TTC549 (cell line): ENCODE measurements at regions not wholly inside any gene's neighbourhood (a gene's known extent, or its start where the extent isn't known, plus 50 kb on each side); places are given as distances from the start of the nearest gene placed in this dataset.
"Not testable (repeated sequence)": the region's sequence is repeated elsewhere in the genome, so short reads cannot be mapped to it uniquely, and the experiment has no call there.

Source experiments
- FAIRE-seq: peaks from 2 replicates; lab custom pipeline; 2012; peaks lifted over from hg19 to GRCh38; lab: Jason Lieb, UNC

DNA sequence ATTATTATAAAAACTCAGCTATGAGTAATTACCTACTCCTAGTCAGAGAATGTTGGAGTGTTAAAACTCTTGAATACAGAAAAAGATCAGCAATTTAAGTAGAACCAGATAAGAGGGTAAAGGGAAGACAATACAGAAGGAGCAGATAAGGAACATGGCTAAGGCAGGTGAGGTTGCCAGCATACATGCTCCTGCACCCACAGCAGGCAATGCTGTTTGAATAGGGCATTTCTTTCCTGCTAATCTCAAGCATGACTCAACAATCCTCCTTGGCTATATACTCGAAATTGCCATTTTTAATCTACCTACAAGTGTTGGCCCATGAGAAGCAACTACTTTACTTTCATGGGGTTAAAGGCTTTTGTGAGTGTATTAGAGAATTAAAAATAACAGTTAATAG is 494.5 kb downstream of the DIPK2A start:
- FAIRE-seq: no peak

DNA sequence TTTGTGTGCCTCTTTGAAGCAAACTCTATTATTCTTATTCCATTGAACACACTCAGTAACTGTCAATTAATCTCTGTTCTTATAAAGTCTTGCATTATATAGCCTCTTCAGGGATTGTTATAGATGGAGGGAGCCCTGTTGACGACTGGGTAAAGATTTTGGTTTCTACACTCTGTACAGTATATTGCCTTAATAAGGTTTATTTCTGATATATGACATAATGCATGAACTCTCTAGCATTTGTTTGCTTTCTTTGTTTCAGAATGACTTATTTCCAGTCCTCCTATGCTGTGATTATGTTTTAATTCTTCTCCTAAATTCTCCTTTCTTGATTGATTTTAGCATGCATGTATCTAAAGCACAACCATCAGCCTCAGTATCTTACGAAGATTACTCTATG is 494.9 kb downstream of the DIPK2A start:
- FAIRE-seq: no peak

DNA sequence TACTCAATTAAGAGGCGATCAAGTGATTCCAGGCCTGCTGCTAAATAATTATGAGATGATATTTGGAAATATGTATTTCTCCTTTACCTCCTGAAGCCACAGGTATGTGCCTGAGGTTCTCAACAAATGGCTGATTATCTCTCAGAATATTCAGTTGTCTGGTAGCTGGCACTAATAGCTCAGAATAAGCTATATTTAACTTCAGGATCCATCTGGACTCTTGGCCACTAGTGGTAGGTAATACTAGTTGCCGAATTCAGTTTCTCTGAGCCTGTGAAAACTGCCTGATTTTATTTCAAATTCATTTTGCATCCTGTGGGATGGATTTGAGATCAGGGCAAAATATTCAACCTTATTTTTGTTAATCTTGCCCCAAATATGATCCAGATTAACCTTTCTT is 499.0 kb downstream of the DIPK2A start:
- no peak for FAIRE-seq

DNA sequence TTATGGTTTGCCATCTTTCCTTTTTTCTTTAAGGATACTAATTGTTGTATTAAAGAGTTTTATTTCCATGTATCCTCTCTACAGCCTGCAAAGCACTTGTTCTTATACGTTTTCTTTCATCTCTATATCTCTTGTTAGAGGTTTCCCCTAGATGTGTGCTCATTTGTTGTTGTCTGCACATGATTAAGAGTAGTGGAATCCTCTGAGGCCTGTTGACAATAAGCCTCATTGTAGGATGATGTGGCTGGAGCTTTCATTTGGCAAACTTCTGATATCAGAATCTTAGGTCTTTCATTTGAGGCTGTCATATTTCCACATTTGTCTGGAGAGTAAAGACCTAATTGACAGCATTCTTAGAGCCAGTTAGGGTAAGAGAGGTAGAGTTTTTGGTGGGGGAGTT is 506.0 kb downstream of the DIPK2A start:
- FAIRE-seq: no peak

DNA sequence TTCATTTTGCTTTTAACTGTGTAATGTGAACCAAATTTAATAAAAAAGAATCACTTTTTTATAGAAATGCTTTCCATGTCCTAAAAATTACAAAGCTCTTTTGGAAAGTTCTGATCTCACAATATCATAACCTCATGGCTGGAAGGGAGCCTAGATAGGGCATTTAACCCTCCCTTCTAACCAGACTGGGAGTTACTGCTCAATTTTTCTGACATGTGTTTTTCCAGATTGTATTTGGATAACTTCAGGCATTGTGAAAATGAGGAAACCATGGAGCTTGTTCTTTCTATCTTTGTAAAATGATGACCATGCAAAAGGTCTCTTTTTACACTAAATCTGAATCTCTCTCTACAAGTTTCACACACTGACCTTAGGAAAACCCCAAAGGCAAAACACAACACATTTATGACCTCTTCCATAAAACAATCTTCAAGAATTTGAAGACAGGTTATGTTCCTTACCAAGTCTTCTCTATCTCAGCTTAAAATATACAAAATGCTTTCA is 508.8 kb downstream of the DIPK2A start:
- FAIRE-seq: no peak

DNA sequence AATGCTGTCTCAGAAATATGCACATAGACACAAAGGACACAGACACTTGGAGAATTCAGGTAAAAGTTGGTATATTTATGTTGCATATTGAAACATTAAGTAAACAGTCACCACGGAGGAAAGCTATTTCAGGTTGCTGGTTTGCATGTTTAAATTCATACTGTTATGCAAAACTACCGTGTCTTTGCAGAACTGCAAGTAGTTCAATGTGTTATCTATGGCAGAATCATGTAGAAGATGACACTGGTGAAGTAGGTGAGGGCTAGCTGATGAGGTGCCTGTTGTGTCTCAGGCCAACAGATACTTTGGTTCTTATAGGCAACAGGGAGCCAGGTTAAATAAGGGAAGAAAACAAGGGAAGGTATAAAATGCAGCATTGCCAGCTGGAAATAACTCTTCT is 511.3 kb downstream of the DIPK2A start:
- FAIRE-seq: no peak

DNA sequence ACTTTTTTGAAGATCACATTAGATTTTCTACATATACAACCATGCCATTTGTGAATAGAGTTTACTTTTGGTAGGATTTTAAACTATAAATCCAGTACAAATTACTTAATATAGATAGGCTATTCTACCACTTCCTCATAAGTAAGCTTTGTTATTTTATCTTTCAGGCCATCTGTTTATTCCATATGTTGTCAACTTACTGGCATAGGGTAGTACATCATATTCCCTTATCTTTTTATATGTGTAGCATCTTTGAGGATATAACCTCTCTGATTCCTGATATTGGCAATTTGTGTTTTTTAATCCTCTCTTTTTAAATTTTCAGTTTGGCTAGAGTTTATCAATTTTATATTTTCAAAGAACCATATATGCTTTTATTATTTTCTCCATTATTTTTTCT is 515.4 kb downstream of the DIPK2A start:
- no peak for FAIRE-seq

DNA sequence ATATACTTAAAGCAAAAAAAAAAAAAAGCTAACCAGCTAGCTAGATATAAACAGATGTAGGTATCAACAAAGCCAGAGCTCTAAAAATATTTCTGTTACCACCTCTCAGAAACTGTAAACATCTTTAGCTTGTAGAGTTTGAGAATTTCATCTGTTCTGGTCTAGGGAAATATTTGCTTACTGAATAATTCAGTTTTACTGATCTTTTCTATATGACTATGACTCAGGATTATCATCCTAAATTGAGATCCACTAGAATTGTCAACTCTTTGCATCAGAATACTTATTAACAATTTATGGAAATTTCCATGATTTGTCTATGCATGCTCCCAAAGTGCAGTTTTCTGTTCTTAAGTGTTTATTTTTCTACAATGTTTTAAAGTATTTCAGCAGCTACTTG is 517.3 kb downstream of the DIPK2A start:
- FAIRE-seq: no peak

DNA sequence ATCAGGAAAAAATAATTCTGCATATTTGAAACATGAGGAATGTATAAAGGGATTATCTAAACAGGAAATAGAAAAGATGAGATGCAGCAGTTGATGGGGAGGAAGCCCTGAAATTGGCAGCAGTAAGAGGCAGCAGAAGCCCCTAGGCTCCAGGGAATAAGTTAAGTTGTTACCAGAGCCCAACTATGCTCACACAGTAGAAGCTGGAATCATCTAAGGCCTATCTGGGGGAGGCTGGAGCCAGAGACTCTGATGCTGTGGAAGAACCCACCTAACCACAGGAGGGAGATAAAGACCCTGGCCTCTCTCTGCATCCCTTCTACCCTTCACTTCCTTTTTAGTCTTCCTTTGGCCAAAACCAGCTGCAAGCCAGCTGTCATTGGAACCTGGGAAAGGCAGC is 519.7 kb downstream of the DIPK2A start:
- FAIRE-seq: no peak

DNA sequence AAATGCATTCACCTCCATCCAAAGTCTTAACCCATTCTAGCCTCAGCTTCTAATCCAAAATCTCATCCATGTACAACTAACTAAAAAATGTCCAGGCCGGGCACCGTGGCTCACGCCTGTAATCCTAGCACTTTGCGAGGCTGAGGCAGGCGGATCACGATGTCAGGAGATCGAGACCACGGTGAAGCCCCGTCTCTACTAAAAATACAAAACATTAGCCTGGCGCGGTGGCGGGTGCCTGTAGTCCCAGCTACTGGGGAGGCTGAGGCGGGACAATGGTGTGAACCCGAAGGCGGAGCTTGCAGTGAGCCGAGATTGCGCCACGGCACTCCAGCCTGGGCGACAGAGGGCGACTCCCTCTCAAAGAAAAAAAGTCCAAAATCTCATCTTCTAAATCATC is 523.0 kb downstream of the DIPK2A start:
- not testable (repeated sequence) for FAIRE-seq

DNA sequence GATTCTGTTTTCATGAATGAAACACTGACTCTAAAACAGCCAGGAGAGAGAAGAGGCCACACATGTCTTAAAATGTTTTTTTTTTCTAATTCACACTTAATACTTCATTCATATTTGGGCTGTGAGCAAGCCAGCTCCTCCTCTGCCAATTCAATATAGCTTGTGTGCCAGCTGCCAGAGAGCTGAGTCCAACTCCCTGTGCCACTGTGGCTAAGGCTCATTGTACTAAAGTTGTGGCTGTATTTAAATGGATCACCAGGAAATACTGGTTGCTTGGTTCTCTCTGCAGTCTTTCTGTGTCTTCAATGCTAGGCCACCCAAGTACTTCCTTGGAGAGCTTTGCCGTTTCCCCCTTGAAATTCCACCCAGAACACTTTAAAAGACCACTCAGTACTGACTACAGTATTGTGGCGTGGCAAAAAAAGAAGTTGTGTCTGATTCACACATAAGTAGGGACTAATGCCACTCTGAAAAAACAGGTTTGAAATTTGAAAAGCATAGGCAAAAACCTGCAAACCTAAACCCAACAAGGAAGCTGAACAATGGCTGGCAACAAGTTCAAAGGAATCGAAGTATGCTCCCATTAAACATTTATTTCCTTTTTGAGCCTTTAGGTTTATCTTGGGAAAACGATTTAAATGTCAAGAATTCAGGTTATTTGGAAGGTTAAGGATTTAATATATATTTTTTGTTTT is 524.7 kb downstream of the DIPK2A start:
- no peak for FAIRE-seq

DNA sequence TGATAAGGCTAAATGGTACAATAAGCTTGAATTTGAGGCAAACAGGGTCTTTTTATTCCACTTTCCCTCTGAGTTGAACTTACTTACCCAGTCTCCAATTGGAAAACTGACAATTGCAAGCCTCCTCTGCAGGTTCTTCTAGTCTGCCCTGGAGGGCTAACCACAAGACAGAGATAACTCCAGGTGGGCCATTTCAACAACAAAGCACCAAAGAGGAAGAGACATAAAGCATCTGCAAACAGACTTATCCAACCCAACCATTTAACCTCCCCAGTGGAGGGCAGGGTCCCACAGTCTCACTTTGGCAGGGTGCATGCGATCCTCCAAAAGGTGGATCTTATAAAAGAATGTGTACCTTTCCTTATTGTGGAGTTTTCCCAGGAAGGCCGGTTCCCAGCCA is 525.8 kb downstream of the DIPK2A start:
- no peak for FAIRE-seq

DNA sequence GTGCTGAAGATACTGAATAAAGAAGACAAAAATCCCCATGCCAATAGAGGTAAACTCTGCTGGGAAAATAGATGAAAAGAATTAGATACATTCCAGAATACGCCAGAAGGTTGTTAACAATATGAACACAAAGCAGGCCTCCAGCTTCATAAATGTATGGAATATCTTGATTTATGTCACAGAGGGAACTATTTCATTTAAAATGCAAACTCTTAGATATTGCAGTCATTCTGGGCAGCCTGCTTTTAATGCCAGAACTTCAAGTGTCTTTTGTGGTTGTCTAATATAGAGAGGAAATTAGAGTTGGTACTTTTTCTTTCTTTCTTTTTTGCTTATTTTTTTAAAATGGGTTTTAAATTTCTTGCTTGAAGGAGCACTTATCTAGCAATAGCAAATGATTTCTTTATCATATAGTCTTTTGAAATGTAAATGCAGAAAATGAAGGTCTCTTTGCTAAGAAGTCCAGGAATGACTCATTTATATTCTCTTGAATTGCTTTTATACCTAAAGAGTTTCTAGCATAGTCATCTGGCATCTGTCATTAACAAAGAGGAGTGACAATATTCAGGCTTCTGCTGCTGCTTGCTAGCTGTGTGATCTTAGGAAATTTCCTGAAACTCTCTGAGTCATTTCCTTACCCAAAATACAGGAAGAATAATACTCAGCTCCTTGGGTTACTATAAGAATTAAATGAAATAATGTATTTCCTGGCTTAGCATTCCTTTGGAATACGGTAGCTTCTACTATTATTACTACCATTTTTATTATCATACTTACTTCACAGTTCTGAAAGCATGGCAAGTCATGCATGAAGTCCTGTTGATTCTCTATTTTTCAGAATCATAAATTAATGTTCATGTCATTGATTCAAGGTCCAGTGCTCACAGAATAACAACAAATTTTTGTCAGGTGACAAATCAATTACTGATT is 527.6 kb downstream of the DIPK2A start:
- FAIRE-seq: no peak

DNA sequence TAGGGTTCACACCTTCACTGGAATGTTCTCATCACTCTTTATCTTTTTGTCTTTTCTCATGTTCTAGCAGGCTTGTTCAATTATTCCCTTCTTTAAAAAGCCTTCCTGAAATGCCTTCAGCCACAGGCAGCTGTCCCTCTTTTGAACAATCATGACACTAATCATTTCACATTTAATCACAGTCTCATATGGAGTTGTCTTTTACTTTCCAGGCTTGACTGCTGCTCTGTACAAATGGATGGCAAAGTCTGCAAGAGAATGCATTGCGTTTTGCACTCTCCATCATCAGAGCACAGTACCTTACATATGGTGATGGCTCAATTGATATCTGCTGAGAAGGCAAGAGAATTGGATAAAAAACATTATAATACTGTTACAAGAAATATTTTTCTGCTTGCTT is 529.8 kb downstream of the DIPK2A start:
- FAIRE-seq: no peak

DNA sequence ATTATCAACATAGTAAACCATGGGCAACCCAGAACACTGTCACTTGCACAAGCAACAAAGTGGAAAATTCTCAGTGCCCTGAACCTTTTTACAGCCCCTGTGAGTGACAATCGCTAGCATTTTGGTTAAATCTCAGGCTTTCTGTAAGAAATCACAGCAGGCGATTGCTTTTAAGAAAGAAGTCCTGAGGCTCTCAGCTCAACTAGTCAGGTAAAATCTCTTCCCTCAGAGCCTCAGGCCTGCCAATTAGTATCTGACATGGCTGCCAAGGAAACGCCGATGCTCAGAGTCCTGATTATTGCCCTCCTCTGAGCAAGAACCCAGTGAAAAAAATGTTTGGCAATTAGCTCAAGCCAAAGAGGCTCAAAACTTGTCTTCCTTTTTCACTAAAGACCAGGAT is 530.8 kb downstream of the DIPK2A start:
- no peak for FAIRE-seq

DNA sequence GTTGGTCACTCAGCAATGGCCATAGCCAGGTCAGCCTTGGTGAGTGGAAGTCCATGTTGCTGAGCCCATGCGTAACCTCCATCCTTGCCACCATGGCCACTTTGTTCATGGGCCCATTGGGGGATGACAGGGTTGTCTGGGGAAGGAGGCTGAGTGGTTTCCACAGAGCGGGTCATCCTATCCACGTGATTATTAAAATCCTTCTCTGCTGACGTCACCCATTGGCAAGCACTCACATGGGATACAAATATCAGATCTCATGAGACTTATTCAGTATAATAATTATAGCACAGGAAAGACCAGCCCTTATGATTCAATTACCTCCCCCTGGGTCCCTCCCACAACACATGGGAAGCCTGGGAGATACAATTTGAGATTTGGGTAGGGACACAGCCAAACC is 534.8 kb downstream of the DIPK2A start:
- FAIRE-seq: not testable (repeated sequence)

DNA sequence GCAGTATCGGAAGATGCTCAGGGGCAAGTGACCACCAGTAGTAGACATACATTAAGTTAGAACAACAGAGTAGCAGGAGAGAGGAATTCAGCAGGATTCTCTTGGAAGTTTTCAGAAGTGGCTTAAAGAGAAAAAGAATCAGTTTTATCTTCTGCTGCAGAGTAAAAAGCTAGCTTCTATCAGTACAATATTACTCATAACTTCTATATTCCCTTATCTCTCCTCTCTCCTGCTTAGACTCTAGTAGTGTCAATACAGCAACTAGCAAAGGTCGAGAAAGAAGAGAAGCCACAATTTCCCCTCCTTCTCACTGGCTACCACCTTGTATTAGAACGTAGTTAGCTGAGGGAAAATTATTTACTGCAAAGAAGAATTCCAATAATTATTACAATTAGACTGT is 539.7 kb downstream of the DIPK2A start:
- FAIRE-seq: no peak

DNA sequence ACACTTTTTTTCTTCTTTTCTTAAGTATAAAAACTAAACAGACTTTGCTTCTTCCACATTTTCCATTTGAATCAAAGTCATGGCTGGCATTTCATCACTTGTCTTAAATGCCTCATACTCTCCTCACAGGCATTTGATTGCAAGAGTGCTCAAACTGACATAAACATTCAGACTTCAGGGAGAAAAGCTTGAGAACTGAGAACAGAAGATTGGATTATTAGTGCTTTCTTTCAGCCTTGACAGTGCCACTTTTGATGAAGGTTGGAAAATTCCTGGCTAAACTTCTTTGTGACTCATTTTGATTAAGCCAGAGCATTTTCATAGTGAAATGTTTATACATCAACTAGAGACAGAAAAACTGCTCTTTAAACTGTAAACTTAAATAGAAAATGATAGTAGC is 544.4 kb downstream of the DIPK2A start:
- FAIRE-seq: no peak

DNA sequence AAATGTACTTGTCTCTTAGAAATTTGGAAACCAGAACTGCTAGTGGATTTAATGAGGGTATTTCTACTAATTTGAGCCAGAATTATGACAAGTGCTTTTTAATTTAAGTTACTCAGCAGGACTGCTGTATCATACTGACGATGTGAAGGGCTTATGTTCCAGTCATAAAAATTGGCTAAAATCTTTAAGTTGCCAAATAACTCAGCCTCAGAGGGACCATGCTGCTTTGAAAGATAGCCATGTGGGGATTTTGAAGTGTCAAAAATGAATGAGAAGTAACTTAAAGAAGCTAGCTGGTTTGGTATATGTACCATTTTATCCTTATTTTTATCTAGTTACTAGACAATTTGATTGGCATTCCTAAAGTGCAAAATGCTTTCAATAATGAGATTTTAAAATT is 545.0 kb downstream of the DIPK2A start:
- no peak for FAIRE-seq

DNA sequence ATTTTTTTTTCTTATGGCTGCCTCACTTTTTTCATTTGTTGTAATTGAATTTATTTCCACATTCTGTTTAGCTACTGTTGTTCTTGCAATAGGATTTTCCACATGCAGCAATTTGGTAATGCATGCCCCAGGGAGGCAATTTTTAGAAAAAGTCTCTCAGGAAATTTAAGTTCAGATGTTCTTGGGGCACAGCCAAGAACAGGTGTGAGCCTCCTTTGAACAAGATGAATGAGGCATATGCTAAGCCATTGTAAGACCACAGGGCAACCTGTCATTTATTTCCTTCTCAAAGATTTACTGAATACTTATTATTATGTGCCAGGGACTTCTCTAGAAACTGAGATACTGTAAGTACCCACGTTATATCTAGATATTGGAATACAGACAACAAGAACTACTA is 549.5 kb downstream of the DIPK2A start:
- no peak for FAIRE-seq

DNA sequence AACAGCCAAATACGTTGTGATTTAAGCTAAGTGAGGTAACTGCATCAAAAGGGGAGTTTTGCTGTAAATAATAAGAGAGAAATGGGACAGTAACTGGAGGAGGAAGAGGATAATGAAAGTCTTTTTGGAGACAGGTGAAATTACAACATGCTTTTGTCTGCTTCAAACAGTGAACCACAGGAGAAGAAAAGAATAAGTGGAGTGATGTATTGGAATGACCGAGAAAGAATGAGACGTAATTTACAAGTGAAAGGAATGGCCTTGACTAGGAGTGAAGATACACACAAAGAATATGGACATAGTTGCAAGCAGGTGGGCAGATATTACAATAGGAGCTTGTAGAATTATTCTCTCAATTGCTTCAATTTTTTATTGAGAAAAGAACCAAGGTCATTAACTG is 550.8 kb downstream of the DIPK2A start:
- FAIRE-seq: no peak

DNA sequence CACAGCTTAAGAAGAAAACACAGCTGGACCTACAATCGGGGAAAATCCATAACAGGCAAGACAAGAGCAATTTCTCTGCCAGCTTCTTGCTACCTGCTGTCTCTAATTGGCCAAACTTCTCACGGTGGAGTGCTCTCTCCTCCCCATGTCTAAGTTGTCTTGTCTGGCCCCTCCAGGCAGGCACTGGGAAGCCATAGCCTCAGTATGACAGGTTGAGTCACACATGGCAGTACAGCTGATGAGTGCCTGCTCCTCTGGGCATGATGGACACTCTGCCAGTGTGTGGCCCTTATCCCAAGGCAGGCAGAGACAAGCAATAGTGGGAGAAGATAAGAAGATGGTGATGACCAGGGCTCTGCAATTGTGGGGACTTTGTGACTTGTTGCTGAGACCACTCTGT is 551.8 kb downstream of the DIPK2A start:
- FAIRE-seq: no peak

DNA sequence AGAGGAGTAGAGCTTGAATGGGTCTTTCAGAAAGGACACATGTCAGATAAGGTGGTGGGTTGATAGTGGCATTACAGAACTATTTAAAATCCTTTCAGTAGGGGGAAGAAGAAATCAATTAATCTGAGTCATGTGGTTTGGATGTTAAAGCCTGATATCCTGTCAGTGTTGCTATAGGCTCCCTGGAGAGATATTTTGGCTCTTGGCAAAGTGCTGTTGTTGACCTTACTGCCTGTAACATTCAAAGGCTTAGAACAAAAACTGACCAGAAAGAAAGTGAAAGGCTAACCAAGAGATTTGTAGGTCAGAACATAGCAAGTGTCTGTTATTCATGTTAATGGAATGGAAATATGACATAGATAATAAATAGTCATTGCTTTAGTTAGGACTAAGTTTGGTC is 552.9 kb downstream of the DIPK2A start:
- no peak for FAIRE-seq

DNA sequence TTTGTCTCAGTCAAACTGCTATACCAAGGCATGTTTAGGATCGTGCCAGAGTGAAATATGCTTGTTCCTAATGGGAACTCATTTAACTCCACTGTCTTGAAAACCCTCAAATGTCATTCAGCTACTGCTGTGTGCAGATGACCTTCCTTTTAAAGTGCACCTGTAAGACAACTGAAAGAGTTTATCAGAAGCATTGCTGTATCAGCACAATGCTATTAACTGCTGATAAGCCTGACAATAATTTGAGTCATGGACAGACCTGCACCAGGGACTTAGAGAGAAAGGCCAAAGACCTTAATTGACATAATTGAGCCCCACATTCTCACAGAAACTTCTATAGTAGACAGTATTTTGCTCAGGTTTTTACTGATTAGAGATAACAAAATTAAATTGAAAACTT is 557.9 kb downstream of the DIPK2A start:
- no peak for FAIRE-seq
